Neuronal stem cell (in vitro differentiated cells): ENCODE measurements at regions not wholly inside any gene's neighbourhood (a gene's known extent, or its start where the extent isn't known, plus 50 kb on each side); places are given as distances from the start of the nearest gene placed in this dataset.

Source experiments
- DNase-seq: peaks from one replicate; pipeline ENCODE4 v3.0.0-alpha.2; 2013; ENCODE audit warnings: low spot score
- H2AFZ ChIP-seq: one replicate; pipeline ENCODE4 v1.6.1; 2013; ENCODE audit warnings: mild to moderate bottlenecking, low read length, inconsistent platforms
- H2AK5ac ChIP-seq: 2 replicates; pipeline ENCODE4 v1.6.1; 2013; ENCODE audit warnings: low read depth, mild to moderate bottlenecking, inconsistent platforms, low read length, moderate library complexity, mixed read lengths
- H2BK120ac ChIP-seq: 2 replicates; pipeline ENCODE4 v1.6.1; 2013; ENCODE audit warnings: low read depth, mild to moderate bottlenecking, inconsistent platforms, low read length, moderate library complexity, mixed read lengths
- H2BK12ac ChIP-seq: one replicate; pipeline ENCODE4 v1.6.1; 2013; ENCODE audit warnings: low read length, inconsistent platforms
- H2BK15ac ChIP-seq: 2 replicates; pipeline ENCODE4 v1.6.1; 2013; ENCODE audit warnings: mild to moderate bottlenecking, low read length, inconsistent platforms, mixed read lengths
- H2BK5ac ChIP-seq: one replicate; pipeline ENCODE4 v1.6.1; 2013; ENCODE audit warnings: inconsistent platforms, mild to moderate bottlenecking, low read length, moderate library complexity
- H3K14ac ChIP-seq: one replicate; pipeline ENCODE4 v1.6.1; 2013; ENCODE audit warnings: low read length, inconsistent platforms
- H3K18ac ChIP-seq: 2 replicates; pipeline ENCODE4 v1.6.1; 2013; ENCODE audit warnings: low read length, inconsistent platforms
- H3K23ac ChIP-seq: 2 replicates; pipeline ENCODE4 v1.6.1; 2013; ENCODE audit warnings: low read depth, mild to moderate bottlenecking, mixed read lengths, low read length, inconsistent platforms; ENCODE audit not compliant: poor library complexity
- H3K27ac ChIP-seq: replicated peaks from 3 replicates; pipeline ENCODE4 v1.5.1; 2013; ENCODE audit warnings: low read length, inconsistent platforms
- H3K27me3 ChIP-seq, 3 experiments: 2 replicates each; pipeline ENCODE4 v1.6.1; 2013; ENCODE audit warnings: low read length in 3 of 3, mild to moderate bottlenecking in 2 of 3, inconsistent platforms in 1 of 3, low read depth in 1 of 3, mixed read lengths in 1 of 3, moderate library complexity in 1 of 3; ENCODE audit not compliant: control insufficient read depth in 3 of 3, insufficient read depth in 3 of 3
- H3K36me3 ChIP-seq, 2 donors: replicated peaks in 1 of 2; 2 replicates each; pipeline ENCODE4 v1.6.1; 2013; ENCODE audit warnings: low read length in 2 of 2; ENCODE audit not compliant: control insufficient read depth in 2 of 2, insufficient read depth in 2 of 2
- H3K4ac ChIP-seq: 2 replicates; pipeline ENCODE4 v1.6.1; 2013; ENCODE audit warnings: inconsistent platforms, mild to moderate bottlenecking, low read length, moderate library complexity
- H3K4me1 ChIP-seq, 2 donors: 1 replicate in 1 of 2; 2 replicates in 1 of 2; pipeline ENCODE4 v1.6.1; 2013; ENCODE audit warnings: low read length in 2 of 2, low read depth in 1 of 2; ENCODE audit not compliant: control insufficient read depth in 2 of 2, insufficient read depth in 1 of 2
- H3K4me2 ChIP-seq: one replicate; pipeline ENCODE4 v1.6.1; 2013; ENCODE audit warnings: mild to moderate bottlenecking, low read length, inconsistent platforms; ENCODE audit not compliant: insufficient read depth, poor library complexity, severe bottlenecking
- H3K4me3 ChIP-seq, 2 donors: 2 replicates each; pipeline ENCODE4 v1.5.1; 2013; ENCODE audit warnings: low read length in 2 of 2, mild to moderate bottlenecking in 2 of 2, inconsistent platforms in 1 of 2, moderate library complexity in 1 of 2
- H3K79me1 ChIP-seq: one replicate; pipeline ENCODE4 v1.6.1; 2013; ENCODE audit warnings: low read depth, mild to moderate bottlenecking, inconsistent platforms, low read length, moderate library complexity
- H3K9ac ChIP-seq: one replicate; pipeline ENCODE4 v1.6.1; 2013; ENCODE audit warnings: mild to moderate bottlenecking, low read depth, low read length, inconsistent platforms; ENCODE audit not compliant: poor library complexity
- H3K9me3 ChIP-seq, 2 donors: replicated peaks in 1 of 2; 2 replicates each; pipeline versions ENCODE3 to v1.6.1; 2013; ENCODE audit warnings: low read length in 2 of 2, mild to moderate bottlenecking in 2 of 2, inconsistent platforms in 1 of 2, low read depth in 1 of 2, mixed read lengths in 1 of 2, moderate library complexity in 1 of 2; ENCODE audit not compliant: control insufficient read depth in 2 of 2, insufficient read depth in 1 of 2
- H4K8ac ChIP-seq: one replicate; pipeline ENCODE4 v1.6.1; 2013; ENCODE audit warnings: low read depth, mild to moderate bottlenecking, inconsistent platforms, low read length, moderate library complexity
- H4K91ac ChIP-seq: one replicate; pipeline ENCODE4 v1.6.1; 2013; ENCODE audit warnings: low read length, low read depth, mild to moderate bottlenecking, inconsistent platforms; ENCODE audit not compliant: poor library complexity
- WGBS, 2 donors: extraction: QIAGEN DNeasy Blood & Tissue Kit; methylation state at CpG; one replicate each; pipeline ENCODE4 v1.1.7; 2013; ENCODE audit warnings: missing lambda C conversion rate in 2 of 2, mixed read lengths in 1 of 2; ENCODE audit not compliant: insufficient read length in 2 of 2, insufficient replicate concordance in 1 of 2; ENCODE audit errors: extremely low coverage in 2 of 2; 5-methylcytosine and 5-hydroxymethylcytosine counted together

DNA sequence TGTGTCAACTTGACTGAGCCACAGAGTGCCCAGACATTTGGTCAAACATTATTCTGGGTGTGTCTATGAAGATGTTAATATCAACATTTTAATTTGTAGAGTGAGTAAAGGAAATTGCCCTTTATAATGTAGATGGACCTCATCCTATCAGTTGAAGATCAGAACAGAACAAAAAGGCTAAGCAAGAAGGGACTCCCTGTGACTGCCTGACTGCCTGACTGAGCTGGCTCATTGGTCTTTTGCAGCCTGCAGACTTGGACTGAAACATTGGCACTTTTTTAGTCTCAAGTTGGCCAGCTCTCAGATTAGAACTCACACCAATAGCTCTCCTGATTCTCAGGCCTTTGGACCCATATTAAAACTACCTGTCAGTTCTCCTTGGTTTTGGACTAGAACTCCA is 600.4 kb upstream of the SLITRK6 start:
- Histone ChIP-seq H3K4me2 (no peak overlapping the region), H3K9ac (no peak overlapping the region), H3K36me3 (no peaks in the 10 kb centered on the region), H4K91ac (no peak overlapping the region), H2BK120ac (no peak overlapping the region), H3K4ac (no peak overlapping the region), H2AFZ (peak overlapping the region; percentile 29), H2BK15ac (no peak overlapping the region), H3K27me3 (no peaks in the 10 kb centered on the region), H3K23ac (no peak overlapping the region), H3K9me3 (no peaks in the 10 kb centered on the region), H3K18ac (no peak overlapping the region), H3K4me3 (no peak overlapping the region), H3K27ac (no peak overlapping the region), H3K79me1 (no peaks in the 10 kb centered on the region), H2AK5ac (no peak overlapping the region), H2BK5ac (no peak overlapping the region), H4K8ac (no peak overlapping the region), H3K4me1 (no peaks in the 10 kb centered on the region), H3K14ac (no peak overlapping the region), H2BK12ac (no peak overlapping the region)
- no peak for DNase-seq

DNA sequence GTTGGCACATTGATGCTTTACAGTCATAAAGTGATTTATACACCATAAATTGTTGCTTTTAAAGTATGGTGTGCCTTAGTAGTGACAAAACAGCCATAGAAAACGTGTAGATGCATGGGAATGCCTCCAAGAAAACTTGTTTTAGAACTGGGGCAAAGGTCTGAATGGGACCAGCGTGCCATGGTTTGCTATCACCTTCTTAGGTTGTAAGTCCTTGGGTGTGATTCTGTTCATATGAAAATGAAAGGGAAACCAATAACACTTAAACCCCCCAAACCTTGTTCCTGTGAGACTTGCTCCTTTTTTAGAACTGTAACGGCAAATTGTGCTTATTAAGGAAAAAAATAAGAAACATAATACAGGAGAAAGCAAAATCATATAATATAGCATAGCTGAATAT is 603.3 kb upstream of the SLITRK6 start:
- no peak overlapping the region for H3K4ac ChIP-seq
- no peak overlapping the region for H3K9ac ChIP-seq
- H2AK5ac ChIP-seq: no peak overlapping the region
- no peak overlapping the region for H3K4me2 ChIP-seq
- H2BK12ac ChIP-seq: no peak overlapping the region
- no peaks in the 10 kb centered on the region for H3K79me1 ChIP-seq
- no peak overlapping the region for H3K23ac ChIP-seq
- no peak overlapping the region for H2BK120ac ChIP-seq
- no peak overlapping the region for H2BK5ac ChIP-seq
- H3K4me1 ChIP-seq: no peaks in the 10 kb centered on the region
- peak overlapping the region; percentile 49 for H2AFZ ChIP-seq
- H2BK15ac ChIP-seq: no peak overlapping the region
- H3K14ac ChIP-seq: no peak overlapping the region
- no peak overlapping the region for H3K4me3 ChIP-seq
- WGBS, 2 donors: no CpG with 5 or more reads among the region's 3 CpGs
- H3K9me3 ChIP-seq: no peaks in the 10 kb centered on the region
- no peak overlapping the region for H3K27ac ChIP-seq
- no peaks in the 10 kb centered on the region for H3K27me3 ChIP-seq
- DNase-seq: no peak
- no peak overlapping the region for H3K18ac ChIP-seq
- no peak overlapping the region for H4K8ac ChIP-seq
- no peak overlapping the region for H4K91ac ChIP-seq
- no peaks in the 10 kb centered on the region for H3K36me3 ChIP-seq

DNA sequence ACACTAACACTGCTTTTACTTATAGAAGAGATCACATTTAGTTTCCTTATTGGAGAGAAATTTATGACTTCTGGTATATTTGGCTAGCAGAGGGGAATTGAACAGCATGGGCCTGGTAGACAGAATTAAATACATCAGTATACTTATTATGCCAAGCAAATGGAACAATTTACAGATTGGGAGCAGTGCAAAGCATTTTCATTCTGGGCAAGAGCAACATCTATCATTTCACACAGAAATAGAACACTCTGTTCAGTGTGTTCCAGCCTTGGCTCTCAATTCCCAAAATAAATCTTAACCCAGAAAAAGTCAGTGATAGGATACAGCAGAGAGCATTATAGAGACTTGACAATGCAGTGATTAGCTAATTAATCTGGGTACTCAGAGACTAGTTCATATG is 604.0 kb upstream of the SLITRK6 start:
- H3K27ac ChIP-seq: no peak overlapping the region
- H3K9ac ChIP-seq: no peak overlapping the region
- H2BK5ac ChIP-seq: no peak overlapping the region
- no peaks in the 10 kb centered on the region for H3K9me3 ChIP-seq
- no peak overlapping the region for H3K14ac ChIP-seq
- no peak overlapping the region for H2BK120ac ChIP-seq
- H3K23ac ChIP-seq: no peak overlapping the region
- no peak overlapping the region for H3K4ac ChIP-seq
- H4K8ac ChIP-seq: no peak overlapping the region
- no peak overlapping the region for H2AFZ ChIP-seq
- no peak overlapping the region for H3K4me2 ChIP-seq
- H2AK5ac ChIP-seq: no peak overlapping the region
- H3K79me1 ChIP-seq: no peaks in the 10 kb centered on the region
- no peaks in the 10 kb centered on the region for H3K36me3 ChIP-seq
- no peak overlapping the region for H2BK15ac ChIP-seq
- H3K18ac ChIP-seq: no peak overlapping the region
- H4K91ac ChIP-seq: no peak overlapping the region
- DNase-seq: no peak
- no peak overlapping the region for H3K4me3 ChIP-seq
- H2BK12ac ChIP-seq: no peak overlapping the region
- no peaks in the 10 kb centered on the region for H3K27me3 ChIP-seq
- no peaks in the 10 kb centered on the region for H3K4me1 ChIP-seq

DNA sequence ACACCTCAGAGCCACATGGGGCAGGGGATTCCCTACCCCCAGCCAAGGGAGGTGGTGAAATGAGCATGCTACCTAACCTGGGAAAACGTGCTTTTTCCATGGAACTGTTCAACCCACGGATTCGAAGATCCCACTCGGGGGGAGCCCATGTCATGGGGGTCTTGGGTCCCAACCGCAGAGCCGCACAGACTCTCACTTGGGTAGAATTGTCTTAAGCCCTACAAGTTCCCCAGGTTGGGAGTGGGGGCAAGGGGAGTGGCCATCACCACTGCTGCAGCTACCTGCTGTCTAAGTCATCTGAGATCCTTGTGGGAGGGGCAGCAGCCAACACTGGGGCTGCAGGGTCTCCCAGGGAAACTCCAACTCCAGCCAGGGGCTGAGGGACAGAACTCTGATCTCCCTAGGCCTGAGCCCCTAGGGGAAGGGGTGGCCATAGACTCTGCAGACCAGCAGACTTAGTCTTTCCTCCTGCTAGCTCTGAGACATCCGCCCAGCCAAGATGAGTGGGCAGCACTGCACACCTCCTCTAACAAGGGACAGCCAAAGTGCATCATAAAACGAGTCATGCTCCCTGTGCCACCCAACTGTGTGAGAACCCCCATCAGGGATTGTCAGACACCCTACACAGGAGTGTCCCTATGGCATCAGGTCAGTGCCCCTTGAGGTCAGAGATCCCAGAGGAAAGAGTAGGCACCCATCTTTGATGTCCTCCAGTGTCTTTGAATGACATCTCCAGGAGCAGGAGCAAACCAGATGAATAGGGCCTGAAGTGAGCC is 610.4 kb upstream of the SLITRK6 start:
- no peak overlapping the region for H4K91ac ChIP-seq
- no peak overlapping the region for H2BK120ac ChIP-seq
- no peak overlapping the region for H2BK15ac ChIP-seq
- no peak overlapping the region for H2AFZ ChIP-seq
- no peak for DNase-seq
- H3K27ac ChIP-seq: no peak overlapping the region
- H3K18ac ChIP-seq: peak overlapping the region; percentile 48
- H2BK5ac ChIP-seq: no peak overlapping the region
- H3K4me3 ChIP-seq: peak overlapping the region in 1 of 2 donors; percentile 22
- no peak overlapping the region for H3K9ac ChIP-seq
- H3K4ac ChIP-seq: no peak overlapping the region
- no peaks in the 10 kb centered on the region for H3K27me3 ChIP-seq
- H3K23ac ChIP-seq: no peak overlapping the region
- H3K14ac ChIP-seq: no peak overlapping the region
- H4K8ac ChIP-seq: no peak overlapping the region
- peaks cover 0 to 2% of the 10 kb centered on the region in 2 donors for H3K36me3 ChIP-seq
- H3K9me3 ChIP-seq: peaks cover 0 to 1% of the 10 kb centered on the region in 2 donors
- no peak overlapping the region for H3K4me2 ChIP-seq
- no CpG with 5 or more reads among the region's 8 CpGs for WGBS, 2 donors
- H3K4me1 ChIP-seq: no peaks in the 10 kb centered on the region
- no peaks in the 10 kb centered on the region for H3K79me1 ChIP-seq
- no peak overlapping the region for H2AK5ac ChIP-seq
- no peak overlapping the region for H2BK12ac ChIP-seq
